WTC11 (cell line): ENCODE measurements at regions not wholly inside any gene's neighbourhood (a gene's known extent, or its start where the extent isn't known, plus 50 kb on each side); places are given as distances from the start of the nearest gene placed in this dataset.

Experiments
- AR ChIP-seq: fragments of 250-450 bp; sonication (Bioruptor Pico); IDR thresholded peaks from 2 replicates; pipeline ENCODE4 v1.9.0; 2021; ENCODE audit warnings: mild to moderate bottlenecking
- ATF2 ChIP-seq: sonication (generic); formaldehyde crosslinking; IDR thresholded peaks from 2 replicates; pipeline ENCODE4 v1.8.1; 2022; ENCODE audit warnings: low read depth, missing genetic modification reagents, borderline replicate concordance
- ETV6 ChIP-seq: sonication (generic); formaldehyde crosslinking; IDR thresholded peaks from 2 replicates; pipeline ENCODE4 v1.8.1; 2022; ENCODE audit warnings: mild to moderate bottlenecking, missing genetic modification reagents
- JUN ChIP-seq: sonication (generic); formaldehyde crosslinking; IDR thresholded peaks from 2 replicates; pipeline ENCODE4 v1.8.0; 2023; ENCODE audit warnings: mild to moderate bottlenecking, missing genetic modification reagents
- MAX ChIP-seq: sonication (generic); formaldehyde crosslinking; IDR thresholded peaks from 2 replicates; pipeline ENCODE4 v1.8.0; 2022; ENCODE audit warnings: mild to moderate bottlenecking, missing genetic modification reagents
- SP1 ChIP-seq: sonication (generic); formaldehyde crosslinking; conservative IDR thresholded peaks from 2 replicates; pipeline ENCODE4 v1.8.1; 2022; ENCODE audit warnings: missing genetic modification reagents
- TCF7 ChIP-seq: sonication (generic); formaldehyde crosslinking; IDR thresholded peaks from 2 replicates; pipeline ENCODE4 v1.8.0; 2022; ENCODE audit warnings: mild to moderate bottlenecking, low read depth, missing genetic modification reagents, moderate library complexity
- ZNF138 ChIP-seq: sonication (generic); formaldehyde crosslinking; conservative IDR thresholded peaks from 2 replicates; pipeline ENCODE4 v1.8.1; 2022; ENCODE audit warnings: mild to moderate bottlenecking, moderate library complexity, missing genetic modification reagents
- ZNF232 ChIP-seq: sonication (generic); formaldehyde crosslinking; IDR thresholded peaks from 2 replicates; pipeline ENCODE4 v1.8.0; 2022; ENCODE audit warnings: mild to moderate bottlenecking, missing genetic modification reagents
- TF ChIP-seq, protein P1 (sequence below): fragments of 200-600 bp; IDR thresholded peaks from 2 replicates; pipeline ENCODE4 v1.8.0; 2022; ENCODE audit warnings: antibody characterized with exemption
- TF ChIP-seq, protein P2 (sequence below): sonication (generic); formaldehyde crosslinking; IDR thresholded peaks from 2 replicates; pipeline ENCODE4 v1.8.1; 2023; ENCODE audit warnings: mild to moderate bottlenecking, moderate library complexity, missing genetic modification reagents

DNA sequence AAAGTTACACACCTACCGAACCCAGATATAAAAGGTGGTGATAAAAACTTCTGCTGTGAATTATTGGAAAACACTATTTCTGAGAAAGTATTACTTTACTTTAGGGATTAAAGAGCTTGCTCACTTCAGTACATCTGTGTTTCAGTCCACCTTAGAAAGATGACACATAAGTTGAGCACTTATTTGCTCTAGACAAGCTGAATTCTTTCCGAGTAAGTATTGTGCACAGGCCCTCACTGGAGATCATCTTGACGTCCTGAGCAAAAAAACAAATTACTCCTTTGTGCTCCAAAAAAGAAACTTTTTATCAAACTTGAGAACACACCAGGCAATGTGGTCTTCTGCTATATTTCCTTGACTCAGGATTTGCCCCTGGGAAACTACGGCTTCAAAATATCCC, 231.0 kb upstream of the GRAMD2B start:
- TF ChIP-seq JUN (no peak), ZNF138 (CRISPR knock-in tag) (no peak), MAX (no peak), ATF2 (CRISPR knock-in tag) (no peak), TCF7 (CRISPR knock-in tag) (no peak), ZNF232 (CRISPR knock-in tag) (no peak), AR (no peak), ETV6 (CRISPR knock-in tag) (no peak), SP1 (CRISPR knock-in tag) (no peak)
- TF ChIP-seq, protein P1, sequence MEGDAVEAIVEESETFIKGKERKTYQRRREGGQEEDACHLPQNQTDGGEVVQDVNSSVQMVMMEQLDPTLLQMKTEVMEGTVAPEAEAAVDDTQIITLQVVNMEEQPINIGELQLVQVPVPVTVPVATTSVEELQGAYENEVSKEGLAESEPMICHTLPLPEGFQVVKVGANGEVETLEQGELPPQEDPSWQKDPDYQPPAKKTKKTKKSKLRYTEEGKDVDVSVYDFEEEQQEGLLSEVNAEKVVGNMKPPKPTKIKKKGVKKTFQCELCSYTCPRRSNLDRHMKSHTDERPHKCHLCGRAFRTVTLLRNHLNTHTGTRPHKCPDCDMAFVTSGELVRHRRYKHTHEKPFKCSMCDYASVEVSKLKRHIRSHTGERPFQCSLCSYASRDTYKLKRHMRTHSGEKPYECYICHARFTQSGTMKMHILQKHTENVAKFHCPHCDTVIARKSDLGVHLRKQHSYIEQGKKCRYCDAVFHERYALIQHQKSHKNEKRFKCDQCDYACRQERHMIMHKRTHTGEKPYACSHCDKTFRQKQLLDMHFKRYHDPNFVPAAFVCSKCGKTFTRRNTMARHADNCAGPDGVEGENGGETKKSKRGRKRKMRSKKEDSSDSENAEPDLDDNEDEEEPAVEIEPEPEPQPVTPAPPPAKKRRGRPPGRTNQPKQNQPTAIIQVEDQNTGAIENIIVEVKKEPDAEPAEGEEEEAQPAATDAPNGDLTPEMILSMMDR, result no peak
- TF ChIP-seq, protein P2, sequence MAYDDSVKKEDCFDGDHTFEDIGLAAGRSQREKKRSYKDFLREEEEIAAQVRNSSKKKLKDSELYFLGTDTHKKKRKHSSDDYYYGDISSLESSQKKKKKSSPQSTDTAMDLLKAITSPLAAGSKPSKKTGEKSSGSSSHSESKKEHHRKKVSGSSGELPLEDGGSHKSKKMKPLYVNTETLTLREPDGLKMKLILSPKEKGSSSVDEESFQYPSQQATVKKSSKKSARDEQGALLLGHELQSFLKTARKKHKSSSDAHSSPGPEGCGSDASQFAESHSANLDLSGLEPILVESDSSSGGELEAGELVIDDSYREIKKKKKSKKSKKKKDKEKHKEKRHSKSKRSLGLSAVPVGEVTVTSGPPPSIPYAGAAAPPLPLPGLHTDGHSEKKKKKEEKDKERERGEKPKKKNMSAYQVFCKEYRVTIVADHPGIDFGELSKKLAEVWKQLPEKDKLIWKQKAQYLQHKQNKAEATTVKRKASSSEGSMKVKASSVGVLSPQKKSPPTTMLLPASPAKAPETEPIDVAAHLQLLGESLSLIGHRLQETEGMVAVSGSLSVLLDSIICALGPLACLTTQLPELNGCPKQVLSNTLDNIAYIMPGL, result no peak
